Spleen (tissue), 11 donors: ENCODE measurements at regions not wholly inside any gene's neighbourhood (a gene's known extent, or its start where the extent isn't known, plus 50 kb on each side); places are given as distances from the start of the nearest gene placed in this dataset.

Source experiments
- DNase-seq: peaks from one replicate; pipeline ENCODE4 v3.0.0-alpha.2; 2020
- H3K27ac ChIP-seq, 8 donors: fragments of 200-600 bp; sonication (generic) in 7 of 8; 1 replicate in 4 of 8; 2 replicates in 4 of 8; pipeline versions ENCODE4 v1.5.0 to v1.8.0; 2016 to 2021; ENCODE audit warnings: inconsistent platforms in 4 of 8, mild to moderate bottlenecking in 4 of 8, moderate library complexity in 1 of 8
- H3K27me3 ChIP-seq, 7 donors: fragments of 200-600 bp; sonication (generic) in 6 of 7; replicated peaks in 1 of 7; 1 replicate in 4 of 7; 2 replicates in 3 of 7; pipeline versions ENCODE4 v1.5.0 to v1.8.0; 2016 to 2021; ENCODE audit warnings: inconsistent platforms in 3 of 7, mild to moderate bottlenecking in 1 of 7
- H3K36me3 ChIP-seq, 6 donors: fragments of 200-600 bp; sonication (generic) in 5 of 6; 1 replicate in 4 of 6; 2 replicates in 2 of 6; pipeline versions ENCODE4 v1.5.0 to v1.8.0; 2016 to 2021; ENCODE audit warnings: inconsistent platforms in 2 of 6
- H3K4me1 ChIP-seq, 6 donors: fragments of 200-600 bp; sonication (generic) in 5 of 6; 1 replicate in 3 of 6; 2 replicates in 3 of 6; pipeline versions ENCODE4 v1.5.0 to v1.8.0; 2016 to 2021; ENCODE audit warnings: inconsistent platforms in 3 of 6
- H3K4me3 ChIP-seq, 8 donors: fragments of 200-600 bp; sonication (generic) in 7 of 8; 1 replicate in 4 of 8; 2 replicates in 4 of 8; pipeline versions ENCODE4 v1.5.0 to v1.8.0; 2016 to 2021; ENCODE audit warnings: inconsistent platforms in 4 of 8, mild to moderate bottlenecking in 4 of 8, moderate library complexity in 2 of 8
- H3K9me3 ChIP-seq, 8 donors: fragments of 200-600 bp; sonication (generic) in 7 of 8; 1 replicate in 4 of 8; 2 replicates in 4 of 8; pipeline versions ENCODE4 v1.5.0 to v1.8.0; 2016 to 2021; ENCODE audit warnings: inconsistent platforms in 4 of 8
- CTCF ChIP-seq, 11 experiments: fragments of 200-600 bp in 7 of 11; fragments of 450-650 bp in 4 of 11; sonication (generic) in 4 of 11; IDR thresholded peaks in 8 of 11; conservative IDR thresholded peaks in 3 of 11; 1 replicate in 7 of 11; 2 replicates in 4 of 11; pipeline versions ENCODE4 v1.4.0 to v1.8.0; 2016 to 2021; ENCODE audit warnings: antibody characterized with exemption in 11 of 11, inconsistent platforms in 4 of 11, mild to moderate bottlenecking in 1 of 11
- POLR2A ChIP-seq, 3 donors: fragments of 450-650 bp; IDR thresholded peaks; one replicate each; pipeline ENCODE4 v1.5.1; 2017; ENCODE audit warnings: antibody characterized with exemption in 3 of 3, mild to moderate bottlenecking in 1 of 3
- POLR2AphosphoS5 ChIP-seq, 3 donors: sonication (generic); formaldehyde crosslinking; IDR thresholded peaks; one replicate each; pipeline ENCODE4 v1.5.1; 2017; ENCODE audit warnings: antibody characterized with exemption in 3 of 3
- WGBS, 5 donors: extraction: QIAGEN DNeasy Blood & Tissue Kit in 3 of 5; methylation state at CpG; one replicate each; pipeline versions ENCODE4 v1.1.5 to v1.1.7; 2013 to 2018; 5-methylcytosine and 5-hydroxymethylcytosine counted together
- intact Hi-C: fragments of 100-400 bp; cut with DNase I; formaldehyde crosslinking; loops from one replicate; pipeline ENCODE4 v1.15.0; 2023; ENCODE audit warnings: low total_unique reads
- donor health status: healthy with polysubstance abuse.
- donor health status: DM: no; HTN: no; CAD: no; lungs with moderate emphysema.
- donor health status: DM: no; HTN: no; CAD: no.
- donor health status: Bipolar disorder and iron deficiency.
- donor health status: healthy.
- donor health status: DM: no; HTN: no; CAD: no.
- donor health status: DM: yes; HTN: yes; CAD: no.

- intact Hi-C loops, result no loop called here
- WGBS, 5 donors, result 63 to 79% (median 71%) methylated on average over 6 to 7 of the region's 7 CpGs
- no peaks in the 10 kb centered on the region for H3K27me3 ChIP-seq
- H3K4me1 ChIP-seq, result peaks cover 0 to 5% (median 0%) of the 10 kb centered on the region in 6 donors
- H3K36me3 ChIP-seq, result no peaks in the 10 kb centered on the region
- H3K9me3 ChIP-seq, result no peaks in the 10 kb centered on the region
- TF ChIP-seq POLR2AphosphoS5 (IDR thresholded peaks at IDR 0.05), result no peak
- H3K27ac ChIP-seq, result peak overlapping the region in 1 of 8 donors; percentile 20
- H3K4me3 ChIP-seq, result no peak overlapping the region
- no peak for DNase-seq
Observed at GRCh38 chr10:78470267-78471103, 436.8 kb downstream of the RPS24 start.

DNA sequence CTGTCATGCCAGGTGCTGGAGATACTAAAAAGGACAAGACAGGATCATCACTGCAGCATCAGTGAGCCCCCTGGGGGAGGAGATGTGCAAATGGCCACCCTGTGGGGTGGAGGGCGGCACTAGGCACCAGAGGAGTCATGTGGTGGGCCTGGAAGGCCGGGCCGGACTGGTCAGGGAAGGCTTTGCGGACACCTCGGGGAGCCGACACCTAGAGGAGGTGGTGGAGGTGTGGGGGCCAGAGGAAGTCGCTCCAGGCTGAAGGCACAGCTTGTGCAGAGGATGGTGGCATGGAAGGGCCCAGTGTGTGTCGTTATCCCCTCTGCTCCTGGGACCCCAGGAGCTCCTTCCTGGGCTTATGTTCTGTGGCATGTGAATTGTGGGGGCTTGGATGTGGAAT lies 437.7 kb downstream of the RPS24 start:
- DNase-seq, result no peak
- Histone ChIP-seq H3K9me3 (no peaks in the 10 kb centered on the region), H3K4me1 (peaks cover 0 to 5% (median 0%) of the 10 kb centered on the region in 6 donors), H3K4me3 (no peak overlapping the region), H3K27me3 (no peaks in the 10 kb centered on the region), H3K27ac (peak overlapping the region in 3 of 8 donors; percentile 3 to 30 (median 20)), H3K36me3 (no peaks in the 10 kb centered on the region)
- 75 to 96% (median 85%) methylated on average over 8 of the region's 8 CpGs for WGBS, 5 donors
- TF ChIP-seq POLR2AphosphoS5 (IDR thresholded peaks at IDR 0.05) (no peak), POLR2A (IDR thresholded peaks at IDR 0.05) (no peak), CTCF (IDR thresholded peaks at IDR 0.05 in 8 of 11, conservative IDR thresholded peaks at IDR 0.05 in 3 of 11) (no peak)
- intact Hi-C loops, result no loop called here

- TF ChIP-seq POLR2AphosphoS5 (IDR thresholded peaks at IDR 0.05) (peak in 2 of 3 donors; percentile 15 to 28), POLR2A (IDR thresholded peaks at IDR 0.05) (no peak)
- no peaks in the 10 kb centered on the region for H3K36me3 ChIP-seq
- H3K4me3 ChIP-seq, result no peak overlapping the region
- H3K27ac ChIP-seq, result peak overlapping the region in 4 of 8 donors; percentile 3 to 30 (median 16)
- DNase-seq, result no peak
- WGBS, 5 donors, result 78 to 85% (median 81%) methylated on average over 11 of the region's 11 CpGs
- H3K27me3 ChIP-seq, result no peaks in the 10 kb centered on the region
- peaks cover 0 to 5% (median 0%) of the 10 kb centered on the region in 6 donors for H3K4me1 ChIP-seq
- no peaks in the 10 kb centered on the region for H3K9me3 ChIP-seq
- intact Hi-C loops, result no loop called here
Observed at GRCh38 chr10:78471723-78472550, 438.3 kb downstream of the RPS24 start.

DNA sequence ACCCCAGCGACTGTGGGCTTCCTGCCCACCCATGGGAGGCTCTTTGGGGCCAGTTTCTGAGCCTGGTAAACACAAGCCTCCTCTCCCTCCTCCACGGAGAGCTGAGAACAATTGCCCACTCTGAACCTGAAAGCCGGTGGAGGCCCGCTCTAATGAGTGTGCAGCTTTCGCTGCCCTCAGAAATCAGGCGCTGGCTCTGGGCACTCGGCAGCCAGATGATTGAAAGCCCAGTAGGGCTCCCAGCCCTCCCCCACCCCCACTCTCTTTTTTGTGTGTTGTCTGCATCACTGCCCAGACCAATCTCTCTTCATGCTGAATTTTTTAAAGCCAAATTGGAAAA lies 438.9 kb downstream of the RPS24 start:
- Histone ChIP-seq H3K9me3 (no peaks in the 10 kb centered on the region), H3K4me1 (peaks cover 0 to 5% (median 0%) of the 10 kb centered on the region in 6 donors), H3K27me3 (peaks cover 0 to 2% (median 0%) of the 10 kb centered on the region in 7 donors), H3K36me3 (no peaks in the 10 kb centered on the region), H3K4me3 (no peak overlapping the region), H3K27ac (peak overlapping the region in 2 of 8 donors; percentile 13 to 30)
- TF ChIP-seq POLR2AphosphoS5 (IDR thresholded peaks at IDR 0.05), result no peak
- TF ChIP-seq POLR2A (IDR thresholded peaks at IDR 0.05), result no peak
- TF ChIP-seq CTCF (IDR thresholded peaks at IDR 0.05 in 8 of 11, conservative IDR thresholded peaks at IDR 0.05 in 3 of 11), result no peak
- WGBS, 5 donors, result 65 to 85% (median 78%) methylated on average over 7 of the region's 7 CpGs
- no peak for DNase-seq
- intact Hi-C loops, result no loop called here

DNA sequence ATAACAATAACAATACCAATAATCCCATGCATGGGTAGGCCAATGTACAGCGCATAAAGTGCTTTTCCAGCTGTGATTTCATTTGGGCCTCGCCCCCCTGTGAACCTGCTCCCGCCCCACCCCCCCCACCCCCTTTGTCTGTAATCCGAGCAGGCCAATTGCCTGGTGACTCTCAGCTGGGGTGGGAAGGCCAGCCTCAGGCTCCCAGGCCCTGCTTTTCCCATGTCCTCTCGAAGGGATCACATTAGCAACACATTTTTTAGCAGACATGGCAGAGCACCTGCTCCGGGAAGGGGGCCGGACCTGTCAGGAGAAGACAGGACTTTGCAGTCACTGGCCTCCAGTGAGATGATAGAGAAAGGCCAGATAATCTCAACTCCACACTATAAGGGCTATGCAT lies 439.3 kb downstream of the RPS24 start:
- Histone ChIP-seq H3K36me3 (no peaks in the 10 kb centered on the region), H3K9me3 (no peaks in the 10 kb centered on the region), H3K4me3 (no peak overlapping the region), H3K4me1 (peaks cover 0 to 5% (median 0%) of the 10 kb centered on the region in 6 donors), H3K27ac (no peak overlapping the region), H3K27me3 (peaks cover 0 to 5% (median 0%) of the 10 kb centered on the region in 7 donors)
- TF ChIP-seq POLR2AphosphoS5 (IDR thresholded peaks at IDR 0.05) (no peak), CTCF (IDR thresholded peaks at IDR 0.05 in 8 of 11, conservative IDR thresholded peaks at IDR 0.05 in 3 of 11) (no peak), POLR2A (IDR thresholded peaks at IDR 0.05) (no peak)
- 79 to 88% (median 83%) methylated on average over 7 of the region's 7 CpGs for WGBS, 5 donors
- intact Hi-C loops, result no loop called here
- no peak for DNase-seq
